GM12878 (cell line): ENCODE measurements at regions not wholly inside any gene's neighbourhood (a gene's known extent, or its start where the extent isn't known, plus 50 kb on each side); places are given as distances from the start of the nearest gene placed in this dataset.

Experiments
- ATAC-seq: fragments of 200-7000 bp; cut with Tn5 transposase; 3 replicates; pipeline ENCODE4 v1.9.1; 2020; ENCODE audit warnings: mild to moderate bottlenecking, moderate library complexity
- BruUV-seq: library from RNA; stranded (reverse); fragments of 400-500 nt; replicated peaks from 2 replicates; lab custom pipeline; 2021; lab: Mats Ljungman, UMichigan
- CTCF ChIA-PET: fragments of 300-600 bp; sonication (Branson Sonifier 250); formaldehyde crosslinking; extraction: SDS; loops from one replicate; lab custom pipeline; 2021; ENCODE audit warnings: inconsistent platforms; lab: Yijun Ruan, JAX
- POLR2A ChIA-PET: fragments of 350-600 bp; formaldehyde crosslinking; extraction: SDS; loops from one replicate; lab custom pipeline; 2021; ENCODE audit warnings: inconsistent platforms; lab: Charles Lee
- RAD21 ChIA-PET: fragments of 300-600 bp; sonication (Branson Sonifier 250); formaldehyde crosslinking; loops from one replicate; lab custom pipeline; 2023; ENCODE audit warnings: antibody characterized with exemption; ENCODE audit not compliant: unreplicated experiment; lab: Charles Lee
- SMC1A ChIA-PET: fragments of 300-600 bp; sonication (Branson Sonifier 250); formaldehyde crosslinking; loops from one replicate; lab custom pipeline; 2023; ENCODE audit not compliant: unreplicated experiment, uncharacterized antibody; lab: Charles Lee
- DNase-seq: peaks from one replicate; pipeline ENCODE4 v3.0.0-alpha.2; 2011; ENCODE audit warnings: low read depth, low spot score
- FAIRE-seq: peaks from 3 replicates; lab custom pipeline; 2011; peaks lifted over from hg19 to GRCh38; lab: Jason Lieb, UNC
- H2AFZ ChIP-seq: 2 replicates; pipeline ENCODE4 v1.6.0; 2011; ENCODE audit warnings: low read depth, low read length, control low read depth; ENCODE audit not compliant: control insufficient read depth
- H3K27ac ChIP-seq: 2 replicates; pipeline ENCODE4 v1.5.1; 2011; ENCODE audit warnings: control low read depth; ENCODE audit not compliant: control insufficient read depth, insufficient read depth
- H3K27me3 ChIP-seq, 2 experiments: replicated peaks in 1 of 2; 2 replicates each; pipeline versions ENCODE4 v1.6.0 to v1.6.1; 2011; ENCODE audit warnings: low read length in 1 of 2; ENCODE audit not compliant: control insufficient read depth in 2 of 2, insufficient read depth in 2 of 2
- H3K36me3 ChIP-seq, 2 experiments: 2 replicates each; pipeline ENCODE4 v1.5.1; 2011; ENCODE audit warnings: low read length in 1 of 2; ENCODE audit not compliant: control insufficient read depth in 2 of 2, insufficient read depth in 2 of 2
- H3K4me1 ChIP-seq: 2 replicates; pipeline ENCODE4 v1.6.1; 2011; ENCODE audit warnings: mild to moderate bottlenecking, low read length, moderate library complexity, mixed read lengths; ENCODE audit not compliant: control insufficient read depth, insufficient read depth
- H3K4me2 ChIP-seq: 2 replicates; pipeline ENCODE4 v1.6.0; 2011; ENCODE audit warnings: control low read depth; ENCODE audit not compliant: control insufficient read depth, insufficient read depth
- H3K4me3 ChIP-seq: fragments of 200-600 bp; sonication (generic); 2 replicates; pipeline ENCODE4 v1.5.1; 2016
- H3K79me2 ChIP-seq: 2 replicates; pipeline ENCODE4 v1.6.0; 2011; ENCODE audit warnings: low read length; ENCODE audit not compliant: control insufficient read depth, insufficient read depth
- H3K9ac ChIP-seq: 2 replicates; pipeline ENCODE4 v1.8.0; 2011; ENCODE audit warnings: low read length, control low read depth, mixed read lengths; ENCODE audit not compliant: control insufficient read depth, insufficient read depth
- H3K9me3 ChIP-seq: replicated peaks from 3 replicates; pipeline ENCODE4 v1.5.1; 2011; ENCODE audit warnings: mild to moderate bottlenecking, low read length; ENCODE audit not compliant: control insufficient read depth, insufficient read depth
- H4K20me1 ChIP-seq: 2 replicates; pipeline ENCODE4 v1.6.0; 2011; ENCODE audit not compliant: control insufficient read depth, insufficient read depth
- BRCA1 ChIP-seq: IDR thresholded peaks from 2 replicates; pipeline ENCODE4 v1.6.1; 2011; ENCODE audit warnings: low read depth, low read length, improper control_type of control experiment
- GABPA ChIP-seq: IDR thresholded peaks from 2 replicates; pipeline ENCODE4 v1.6.1; 2014; ENCODE audit warnings: antibody characterized with exemption, low read depth, mild to moderate bottlenecking, inconsistent platforms
- MYC ChIP-seq: IDR thresholded peaks from 2 replicates; pipeline ENCODE4 v1.6.1; 2011; ENCODE audit warnings: mild to moderate bottlenecking, low read length, moderate library complexity, inconsistent platforms; ENCODE audit not compliant: insufficient read depth, insufficient replicate concordance, insufficient read length, severe bottlenecking
- NBN ChIP-seq: fragments of 450-650 bp; IDR thresholded peaks from 2 replicates; pipeline ENCODE4 v1.6.1; 2016
- SIX5 ChIP-seq: IDR thresholded peaks from 2 replicates; pipeline ENCODE4 v1.6.1; 2011; ENCODE audit warnings: mild to moderate bottlenecking, low read depth, low read length, moderate library complexity; ENCODE audit not compliant: severe bottlenecking
- SPI1 ChIP-seq: IDR thresholded peaks from 2 replicates; pipeline ENCODE4 v1.6.1; 2011; ENCODE audit warnings: low read depth, mild to moderate bottlenecking, low read length, moderate library complexity, borderline replicate concordance; ENCODE audit not compliant: insufficient read depth
- WGBS: methylation state at CpG from one replicate; pipeline ENCODE4 v1.1.6; 2016; ENCODE audit warnings: low lambda C conversion rate; ENCODE audit not compliant: insufficient replicate concordance, insufficient coverage; ENCODE audit errors: missing lambda C conversion rate; 5-methylcytosine and 5-hydroxymethylcytosine counted together
- in situ Hi-C: fragments of 300-500 bp; cut with MboI; formaldehyde crosslinking; loops from 9 replicates; pipeline ENCODE4 v1.14.3; 2018; ENCODE audit warnings: mixed read lengths
- intact Hi-C: fragments of 100-400 bp; cut with micrococcal nuclease; formaldehyde crosslinking; loops from one replicate; pipeline ENCODE4 v1.14.2; 2022; ENCODE audit not compliant: unreplicated experiment
- TF ChIP-seq, protein P1 (sequence below): IDR thresholded peaks from 2 replicates; pipeline ENCODE4 v1.6.1; 2012; ENCODE audit warnings: low read length, inconsistent platforms
- TF ChIP-seq, protein P2 (sequence below): IDR thresholded peaks from 2 replicates; pipeline ENCODE4 v1.6.1; 2011; ENCODE audit warnings: borderline replicate concordance, low read depth, mild to moderate bottlenecking, moderate library complexity, low read length; ENCODE audit not compliant: insufficient read depth, poor library complexity, severe bottlenecking

DNA sequence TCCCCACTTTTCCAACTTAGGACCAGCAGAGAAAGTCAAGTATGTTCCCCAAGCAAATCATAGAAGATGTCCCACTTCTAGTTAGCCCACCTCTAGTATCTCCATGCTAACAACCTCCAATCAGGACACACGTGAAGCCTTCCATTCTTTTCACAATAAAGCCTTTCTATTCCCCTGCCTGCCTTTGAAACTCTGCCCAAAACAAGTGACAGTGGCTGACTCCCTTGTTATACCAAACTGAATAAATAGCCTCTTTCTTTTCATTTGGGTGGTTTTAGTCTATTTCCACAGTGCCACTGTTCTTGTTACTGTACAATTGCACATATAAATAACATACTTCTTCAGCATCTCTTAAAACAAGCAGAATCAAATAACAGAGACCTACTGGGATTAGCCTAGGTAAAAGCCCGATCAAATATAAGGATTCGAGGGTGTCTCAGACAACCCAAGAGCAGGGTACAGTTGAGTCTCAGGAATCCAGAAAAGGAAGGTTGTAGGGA is 118.0 kb upstream of the NPHP3 start:
- no peak overlapping the region for H3K9ac ChIP-seq
- FAIRE-seq (no peak), ATAC-seq (no peak), DNase-seq (no peak)
- no peaks in the 10 kb centered on the region for H4K20me1 ChIP-seq
- SMC1A ChIA-PET, result no interaction called here
- CTCF ChIA-PET, result no interaction called here
- TF ChIP-seq NBN, result no peak
- TF ChIP-seq, protein P1, sequence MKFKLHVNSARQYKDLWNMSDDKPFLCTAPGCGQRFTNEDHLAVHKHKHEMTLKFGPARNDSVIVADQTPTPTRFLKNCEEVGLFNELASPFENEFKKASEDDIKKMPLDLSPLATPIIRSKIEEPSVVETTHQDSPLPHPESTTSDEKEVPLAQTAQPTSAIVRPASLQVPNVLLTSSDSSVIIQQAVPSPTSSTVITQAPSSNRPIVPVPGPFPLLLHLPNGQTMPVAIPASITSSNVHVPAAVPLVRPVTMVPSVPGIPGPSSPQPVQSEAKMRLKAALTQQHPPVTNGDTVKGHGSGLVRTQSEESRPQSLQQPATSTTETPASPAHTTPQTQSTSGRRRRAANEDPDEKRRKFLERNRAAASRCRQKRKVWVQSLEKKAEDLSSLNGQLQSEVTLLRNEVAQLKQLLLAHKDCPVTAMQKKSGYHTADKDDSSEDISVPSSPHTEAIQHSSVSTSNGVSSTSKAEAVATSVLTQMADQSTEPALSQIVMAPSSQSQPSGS, result no peak
- TF ChIP-seq SPI1, result no peak
- TF ChIP-seq, protein P2, sequence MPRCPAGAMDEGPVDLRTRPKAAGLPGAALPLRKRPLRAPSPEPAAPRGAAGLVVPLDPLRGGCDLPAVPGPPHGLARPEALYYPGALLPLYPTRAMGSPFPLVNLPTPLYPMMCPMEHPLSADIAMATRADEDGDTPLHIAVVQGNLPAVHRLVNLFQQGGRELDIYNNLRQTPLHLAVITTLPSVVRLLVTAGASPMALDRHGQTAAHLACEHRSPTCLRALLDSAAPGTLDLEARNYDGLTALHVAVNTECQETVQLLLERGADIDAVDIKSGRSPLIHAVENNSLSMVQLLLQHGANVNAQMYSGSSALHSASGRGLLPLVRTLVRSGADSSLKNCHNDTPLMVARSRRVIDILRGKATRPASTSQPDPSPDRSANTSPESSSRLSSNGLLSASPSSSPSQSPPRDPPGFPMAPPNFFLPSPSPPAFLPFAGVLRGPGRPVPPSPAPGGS, result no peak
- no peak for TF ChIP-seq GABPA
- TF ChIP-seq MYC, result no peak
- no peak for TF ChIP-seq SIX5
- TF ChIP-seq BRCA1, result no peak
- TF ChIP-seq, all 136 proteins: peak for 0
- H3K36me3 ChIP-seq, result no peaks in the 10 kb centered on the region
- ChIA-PET RAD21 (no interaction called here), POLR2A (no interaction called here)
- no peaks in the 10 kb centered on the region for H3K79me2 ChIP-seq
- H3K4me2 ChIP-seq, result no peak overlapping the region
- WGBS, result 28% methylated on average over 3 of the region's 3 CpGs
- no peak overlapping the region for H3K27ac ChIP-seq
- no peaks in the 10 kb centered on the region for H3K4me1 ChIP-seq
- H3K27me3 ChIP-seq, result no peaks in the 10 kb centered on the region; a peak in 1 of 4 replicates
- intact Hi-C loops, result no loop called here
- no peaks in the 10 kb centered on the region for H3K9me3 ChIP-seq
- in situ Hi-C loops, result no loop called here
- BruUV-seq, result no TSS peak
- no peak overlapping the region for H3K4me3 ChIP-seq
- no peak overlapping the region for H2AFZ ChIP-seq
